HUES6 (cell line): ENCODE measurements at regions not wholly inside any gene's neighbourhood (a gene's known extent, or its start where the extent isn't known, plus 50 kb on each side); places are given as distances from the start of the nearest gene placed in this dataset.

Source experiments
- H3K27ac ChIP-seq: 2 replicates; pipeline ENCODE4 v1.7.0; 2013; ENCODE audit warnings: low read depth, mild to moderate bottlenecking, low read length, inconsistent platforms
- H3K27me3 ChIP-seq: 2 replicates; pipeline ENCODE4 v1.6.1; 2013; ENCODE audit warnings: low read length; ENCODE audit not compliant: control insufficient read depth, insufficient read depth
- H3K36me3 ChIP-seq: 2 replicates; pipeline ENCODE4 v1.6.1; 2013; ENCODE audit warnings: low read length; ENCODE audit not compliant: control insufficient read depth, insufficient read depth
- H3K4me1 ChIP-seq: 2 replicates; pipeline ENCODE4 v1.6.1; 2013; ENCODE audit warnings: low read length; ENCODE audit not compliant: control insufficient read depth, insufficient read depth
- H3K4me3 ChIP-seq: 2 replicates; pipeline ENCODE4 v1.5.1; 2013; ENCODE audit warnings: low read depth, low read length
- H3K9ac ChIP-seq: one replicate; pipeline ENCODE4 v1.6.1; 2013; ENCODE audit warnings: mild to moderate bottlenecking, low read length
- H3K9me3 ChIP-seq: 2 replicates; pipeline ENCODE4 v1.6.1; 2013; ENCODE audit warnings: low read depth, low read length; ENCODE audit not compliant: control insufficient read depth, insufficient read depth

GRCh38 chr12:93157279-93157678 lies 220.4 kb upstream of the NUDT4 start:
- H3K9me3 ChIP-seq, result peaks cover 11% of the 10 kb centered on the region
- H3K27me3 ChIP-seq, result no peaks in the 10 kb centered on the region
- no peak overlapping the region for H3K27ac ChIP-seq
- no peak overlapping the region for H3K4me3 ChIP-seq
- no peaks in the 10 kb centered on the region for H3K36me3 ChIP-seq
- no peaks in the 10 kb centered on the region for H3K4me1 ChIP-seq
- H3K9ac ChIP-seq, result no peak overlapping the region

GRCh38 chr12:93158065-93158843 lies 219.5 kb upstream of the NUDT4 start:
- Histone ChIP-seq H3K9ac (no peak overlapping the region), H3K36me3 (no peaks in the 10 kb centered on the region), H3K27ac (no peak overlapping the region), H3K4me3 (no peak overlapping the region), H3K4me1 (no peaks in the 10 kb centered on the region), H3K27me3 (no peaks in the 10 kb centered on the region), H3K9me3 (peaks cover 11% of the 10 kb centered on the region)

GRCh38 chr12:93163260-93164036 lies 214.3 kb upstream of the NUDT4 start:
- H3K27ac ChIP-seq, result no peak overlapping the region
- H3K9me3 ChIP-seq, result peaks cover 5% of the 10 kb centered on the region
- H3K36me3 ChIP-seq, result no peaks in the 10 kb centered on the region
- peaks cover 8% of the 10 kb centered on the region; the same call in 1 of the 2 replicates for H3K4me1 ChIP-seq
- H3K4me3 ChIP-seq, result no peak overlapping the region
- H3K27me3 ChIP-seq, result peaks cover 15% of the 10 kb centered on the region
- H3K9ac ChIP-seq, result no peak overlapping the region

DNA sequence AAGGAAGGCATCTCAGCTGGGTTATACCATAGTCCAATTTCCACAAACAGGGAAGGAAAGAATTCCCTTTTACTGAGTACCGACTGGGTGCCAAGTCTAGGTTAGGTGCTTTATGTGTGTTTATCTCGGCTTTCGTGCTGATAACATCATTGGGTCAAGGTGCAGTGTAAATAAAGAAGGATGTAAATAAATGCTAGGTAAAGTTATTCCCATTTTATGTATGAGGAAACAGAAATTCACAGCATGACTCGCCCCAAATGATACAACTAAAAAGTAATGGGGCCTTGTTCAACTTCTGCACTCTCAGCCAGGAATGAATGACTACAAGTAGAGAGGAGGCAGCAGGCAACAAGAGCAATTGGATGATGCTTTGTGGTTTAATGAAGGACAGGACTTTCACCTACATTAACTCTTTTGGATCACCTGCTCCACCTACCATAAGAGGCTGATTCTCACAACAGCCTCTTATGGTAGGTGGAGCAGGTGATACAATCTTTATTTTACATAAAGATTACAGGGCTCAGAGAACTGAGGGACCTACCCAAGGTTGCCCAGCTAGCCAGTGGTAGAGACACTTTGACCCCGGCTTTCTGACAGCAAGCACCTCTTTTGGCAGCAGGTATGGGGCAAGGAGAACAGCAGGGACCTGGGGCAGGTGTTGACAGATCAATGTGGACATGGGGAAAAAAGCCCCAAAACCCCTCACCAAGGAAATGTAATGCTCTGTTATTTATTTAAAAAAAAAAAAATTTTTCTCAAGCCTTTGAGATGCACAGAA lies 213.4 kb upstream of the NUDT4 start:
- Histone ChIP-seq H3K27me3 (peaks cover 17% of the 10 kb centered on the region), H3K4me3 (no peak overlapping the region), H3K36me3 (no peaks in the 10 kb centered on the region), H3K27ac (no peak overlapping the region), H3K9me3 (no peaks in the 10 kb centered on the region), H3K4me1 (peaks cover 8% of the 10 kb centered on the region; the same call in 1 of the 2 replicates), H3K9ac (no peak overlapping the region)

- Histone ChIP-seq H3K27ac (no peak overlapping the region), H3K36me3 (no peaks in the 10 kb centered on the region), H3K4me3 (no peak overlapping the region), H3K9ac (no peak overlapping the region), H3K4me1 (peaks cover 8% of the 10 kb centered on the region; the same call in 1 of the 2 replicates), H3K9me3 (no peaks in the 10 kb centered on the region), H3K27me3 (peaks cover 17% of the 10 kb centered on the region)
These were observed 212.3 kb upstream of the NUDT4 start for GRCh38 chr12:93165384-93165932.

DNA sequence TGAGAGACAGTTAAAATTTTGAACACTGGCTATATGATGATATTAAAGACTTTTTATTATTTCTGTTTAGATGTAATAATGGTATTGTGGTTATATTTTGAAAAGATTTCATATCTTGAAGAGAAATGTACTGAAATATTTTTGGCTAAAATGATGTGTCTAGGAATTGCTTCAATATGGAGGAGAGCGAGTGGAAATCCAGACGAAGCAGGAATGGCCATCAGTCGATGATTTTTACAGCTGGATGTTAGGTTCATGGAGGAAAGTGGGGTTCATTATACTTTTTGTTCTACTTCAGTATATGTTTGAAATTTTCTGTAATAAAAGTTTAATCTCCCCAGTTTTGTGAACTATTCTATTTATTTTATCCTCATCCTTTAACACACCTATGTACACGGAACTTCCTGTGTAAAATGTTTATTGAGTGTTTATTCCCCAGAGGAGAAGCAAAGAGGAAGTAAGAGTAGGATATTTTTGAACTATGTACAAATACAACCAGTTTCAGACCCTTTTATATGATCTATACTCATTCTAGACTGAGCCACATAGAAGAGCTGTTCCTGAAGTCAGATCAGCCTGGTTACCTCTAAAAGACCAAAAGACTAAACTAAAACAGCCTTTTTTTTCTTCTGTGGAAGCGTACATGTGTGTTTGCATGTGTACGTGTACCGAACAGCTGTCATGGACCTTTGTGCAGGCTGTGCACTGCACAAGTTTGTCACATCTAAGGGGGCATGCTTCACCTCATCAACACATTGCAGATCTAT lies 211.0 kb upstream of the NUDT4 start:
- Histone ChIP-seq H3K4me3 (no peak overlapping the region), H3K9me3 (no peaks in the 10 kb centered on the region), H3K27ac (no peak overlapping the region), H3K9ac (no peak overlapping the region), H3K27me3 (peaks cover 17% of the 10 kb centered on the region), H3K36me3 (no peaks in the 10 kb centered on the region), H3K4me1 (peaks cover 8% of the 10 kb centered on the region; the same call in 1 of the 2 replicates)

DNA sequence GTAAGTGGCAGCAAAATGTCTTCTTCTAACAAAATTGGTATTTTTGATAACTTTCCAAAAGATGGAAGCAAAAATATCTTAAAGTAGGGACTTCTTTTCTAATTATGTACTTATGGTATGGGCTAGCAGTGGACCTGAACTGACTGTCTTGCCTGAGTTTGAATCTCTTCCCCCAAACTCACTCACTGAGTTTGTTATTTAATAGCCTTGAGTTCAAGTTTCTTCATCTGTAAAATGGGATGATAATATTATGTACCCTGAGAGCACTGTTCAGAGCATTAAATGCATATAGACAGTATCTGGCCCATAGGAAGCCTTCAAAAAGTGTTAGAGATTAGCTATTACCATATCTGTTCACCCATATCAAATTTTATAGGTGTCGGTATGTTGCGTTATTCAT lies 210.4 kb upstream of the NUDT4 start:
- Histone ChIP-seq H3K4me3 (no peak overlapping the region), H3K4me1 (peaks cover 8% of the 10 kb centered on the region; the same call in 1 of the 2 replicates), H3K9ac (no peak overlapping the region), H3K36me3 (no peaks in the 10 kb centered on the region), H3K27me3 (peaks cover 17% of the 10 kb centered on the region), H3K9me3 (no peaks in the 10 kb centered on the region), H3K27ac (no peak overlapping the region)

GRCh38 chr12:93167841-93168492 lies 209.8 kb upstream of the NUDT4 start:
- Histone ChIP-seq H3K9ac (no peak overlapping the region), H3K27ac (no peak overlapping the region)

GRCh38 chr12:93168751-93169150 lies 209.0 kb upstream of the NUDT4 start:
- Histone ChIP-seq H3K27me3 (peaks cover 17% of the 10 kb centered on the region), H3K36me3 (no peaks in the 10 kb centered on the region), H3K27ac (no peak overlapping the region), H3K4me1 (peaks cover 14% of the 10 kb centered on the region; the same call in 1 of the 2 replicates), H3K4me3 (no peak overlapping the region), H3K9ac (no peak overlapping the region), H3K9me3 (no peaks in the 10 kb centered on the region)

More at GRCh38 chr12:93167841-93168492, 209.8 kb upstream of the NUDT4 start:
- no peaks in the 10 kb centered on the region for H3K36me3 ChIP-seq
- H3K4me3 ChIP-seq, result peak overlapping the region; percentile 48
- no peaks in the 10 kb centered on the region for H3K9me3 ChIP-seq
- peaks cover 17% of the 10 kb centered on the region for H3K27me3 ChIP-seq
- H3K4me1 ChIP-seq, result peaks cover 9% of the 10 kb centered on the region; the same call in 1 of the 2 replicates

DNA sequence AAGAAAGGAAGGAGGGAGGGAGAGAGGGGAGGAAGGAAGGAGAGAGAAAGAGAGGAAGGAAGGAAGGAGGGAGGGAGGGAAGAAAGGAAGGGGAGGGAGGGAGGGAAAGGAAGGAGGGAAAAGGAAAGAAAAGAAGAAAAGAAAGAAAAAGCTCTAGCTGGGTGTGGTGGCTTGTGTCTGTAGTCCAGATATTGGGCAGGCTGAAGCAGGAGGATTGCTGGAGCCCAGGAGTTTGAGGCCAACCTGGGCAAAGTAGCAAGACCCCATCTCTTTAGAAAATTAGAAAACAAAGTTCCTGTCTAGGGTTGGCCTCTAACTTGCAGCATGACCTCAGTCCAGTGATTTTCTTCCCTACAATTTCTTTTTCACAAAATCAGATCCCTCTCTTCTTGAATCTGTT lies 208.2 kb upstream of the NUDT4 start:
- H3K36me3 ChIP-seq, result no peaks in the 10 kb centered on the region
- no peak overlapping the region for H3K9ac ChIP-seq
- H3K9me3 ChIP-seq, result no peaks in the 10 kb centered on the region
- H3K4me3 ChIP-seq, result no peak overlapping the region
- peaks cover 17% of the 10 kb centered on the region for H3K27me3 ChIP-seq
- H3K4me1 ChIP-seq, result peaks cover 14% of the 10 kb centered on the region; the same call in 1 of the 2 replicates
- H3K27ac ChIP-seq, result no peak overlapping the region
